CD8-positive, alpha-beta memory T cell (primary cell): ENCODE measurements at regions not wholly inside any gene's neighbourhood (a gene's known extent, or its start where the extent isn't known, plus 50 kb on each side); places are given as distances from the start of the nearest gene placed in this dataset.

ENCODE experiments used
- CTCF ChIA-PET: fragments of 350-600 bp; sonication (Branson Sonifier 250); formaldehyde crosslinking; loops from one replicate; lab custom pipeline; 2021; ENCODE audit warnings: antibody characterized with exemption; lab: Charles Lee
- POLR2A ChIA-PET: fragments of 350-600 bp; sonication (Branson Sonifier 250); formaldehyde crosslinking; loops from one replicate; lab custom pipeline; 2021; ENCODE audit warnings: antibody characterized with exemption; lab: Charles Lee
- DNase-seq, 5 donors: peaks; one replicate each; pipeline versions ENCODE4 v3.0.0 to v3.0.0-alpha.2; 2020 to 2022; ENCODE audit warnings: mixed read lengths in 1 of 5
- H3K27ac ChIP-seq: one replicate; pipeline ENCODE4 v1.7.0; 2013; ENCODE audit warnings: low read depth, mild to moderate bottlenecking, low read length, moderate library complexity
- H3K27me3 ChIP-seq: 2 replicates; pipeline ENCODE4 v1.7.0; 2013; ENCODE audit warnings: low read length, mild to moderate bottlenecking; ENCODE audit not compliant: insufficient read depth, poor library complexity, severe bottlenecking
- H3K36me3 ChIP-seq: 2 replicates; pipeline ENCODE4 v1.7.0; 2013; ENCODE audit warnings: mild to moderate bottlenecking, low read length, moderate library complexity; ENCODE audit not compliant: insufficient read depth
- H3K4me1 ChIP-seq: 2 replicates; pipeline ENCODE4 v1.7.0; 2013; ENCODE audit warnings: mild to moderate bottlenecking, low read length, moderate library complexity; ENCODE audit not compliant: insufficient read depth
- H3K4me3 ChIP-seq: 2 replicates; pipeline ENCODE4 v1.7.0; 2013; ENCODE audit warnings: mild to moderate bottlenecking, low read length
- H3K9me3 ChIP-seq: 2 replicates; pipeline ENCODE4 v1.7.0; 2013; ENCODE audit warnings: mild to moderate bottlenecking, low read length
- H3K27ac Mint-ChIP-seq, 8 donors: one replicate each; pipeline ENCODE4 v1.8.0; 2020 to 2021; ENCODE audit warnings: mixed read lengths in 8 of 8, mild to moderate bottlenecking in 6 of 8, inconsistent platforms in 3 of 8, moderate library complexity in 3 of 8
- H3K27me3 Mint-ChIP-seq, 2 donors: one replicate each; pipeline ENCODE4 v1.8.0; 2020 to 2021; ENCODE audit warnings: mixed read lengths in 2 of 2, mild to moderate bottlenecking in 1 of 2, moderate library complexity in 1 of 2
- H3K36me3 Mint-ChIP-seq, 3 donors: one replicate each; pipeline ENCODE4 v1.8.0; 2020 to 2021; ENCODE audit warnings: mixed read lengths in 3 of 3, inconsistent platforms in 1 of 3, mild to moderate bottlenecking in 1 of 3
- H3K4me1 Mint-ChIP-seq, 3 donors: one replicate each; pipeline ENCODE4 v1.8.0; 2020 to 2021; ENCODE audit warnings: mixed read lengths in 3 of 3, inconsistent platforms in 1 of 3, mild to moderate bottlenecking in 1 of 3
- H3K4me3 Mint-ChIP-seq, 7 donors: one replicate each; pipeline ENCODE4 v1.8.0; 2020 to 2021; ENCODE audit warnings: mixed read lengths in 7 of 7, mild to moderate bottlenecking in 6 of 7, moderate library complexity in 4 of 7, inconsistent platforms in 2 of 7
- H3K9me3 Mint-ChIP-seq, 5 donors: one replicate each; pipeline ENCODE4 v1.8.0; 2020 to 2022; ENCODE audit warnings: mixed read lengths in 5 of 5, mild to moderate bottlenecking in 3 of 5, moderate library complexity in 2 of 5, inconsistent platforms in 1 of 5

DNA sequence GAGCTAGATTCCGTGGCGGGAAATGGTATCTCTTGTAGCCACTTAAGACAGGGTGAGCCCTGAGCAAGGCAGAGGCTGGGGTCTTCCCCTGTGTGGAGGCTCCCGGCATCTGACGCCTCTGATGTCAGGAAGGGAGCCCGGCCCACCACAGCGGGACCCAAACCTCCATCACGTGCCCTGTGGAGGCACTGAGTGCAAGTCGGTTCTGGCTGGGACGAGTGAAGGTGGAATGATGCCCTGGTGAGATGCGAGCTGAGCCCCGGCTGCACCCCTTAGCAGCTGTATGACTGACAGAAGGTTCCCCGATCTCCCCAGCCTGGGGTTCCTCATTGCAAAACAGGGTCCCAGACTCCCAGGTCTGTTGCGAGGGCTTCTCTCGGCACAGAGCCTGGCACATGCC is 187.4 kb upstream of the TNRC6C start:
- H3K36me3 Mint-ChIP-seq = no peaks in the 10 kb centered on the region
- no peak overlapping the region for H3K4me3 Mint-ChIP-seq
- H3K9me3 Mint-ChIP-seq = no peaks in the 10 kb centered on the region
- CTCF ChIA-PET = interaction anchor here (1.0 to 4.5 kb wide), 4 partner anchors 47 to 243 kb away, joined by 3 to 28 read pairs (median 6); no protein-coding TSS in a partner anchor
- H3K27me3 ChIP-seq = no peaks in the 10 kb centered on the region
- no peak for DNase-seq
- peaks cover 8% of the 10 kb centered on the region for H3K4me1 ChIP-seq
- peak overlapping the region in 3 of 8 donors; percentile 26 to 77 (median 58) for H3K27ac Mint-ChIP-seq
- no peak overlapping the region for H3K27ac ChIP-seq
- POLR2A ChIA-PET = interaction anchor here (0.7 kb wide), 1 partner anchor 187 kb away, joined by 4 read pairs; no protein-coding TSS in a partner anchor
- peaks cover 0 to 7% of the 10 kb centered on the region in 2 donors for H3K27me3 Mint-ChIP-seq
- peaks cover 13 to 18% (median 14%) of the 10 kb centered on the region in 3 donors for H3K4me1 Mint-ChIP-seq
- H3K9me3 ChIP-seq = no peaks in the 10 kb centered on the region
- no peak overlapping the region for H3K4me3 ChIP-seq
- H3K36me3 ChIP-seq = no peaks in the 10 kb centered on the region

DNA sequence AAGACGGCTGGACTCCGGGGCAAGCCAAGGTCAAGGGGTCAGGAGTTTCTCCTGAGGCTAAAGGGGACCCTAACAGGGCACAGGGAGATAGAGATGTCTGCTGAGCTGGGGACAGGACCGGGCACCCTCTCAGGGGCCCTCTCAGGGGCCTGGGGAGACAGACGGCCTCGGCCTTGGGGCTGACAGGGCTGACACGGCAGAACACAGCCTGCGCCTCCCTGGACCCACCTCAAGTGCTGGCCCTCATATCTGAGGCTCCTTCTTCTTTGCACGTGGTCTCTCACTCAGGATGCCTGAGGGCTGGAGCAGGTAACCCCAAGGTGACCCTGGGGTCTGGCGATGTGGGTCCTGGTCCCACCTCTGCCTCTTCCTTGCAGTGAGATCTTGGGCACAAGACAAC is 186.9 kb upstream of the TNRC6C start:
- no peaks in the 10 kb centered on the region for H3K9me3 ChIP-seq
- Mint-ChIP-seq H3K4me3 (no peak overlapping the region), H3K9me3 (no peaks in the 10 kb centered on the region), H3K4me1 (peaks cover 13 to 18% (median 14%) of the 10 kb centered on the region in 3 donors), H3K27me3 (peaks cover 0 to 7% of the 10 kb centered on the region in 2 donors), H3K27ac (peak overlapping the region in 1 of 8 donors; percentile 77), H3K36me3 (no peaks in the 10 kb centered on the region)
- no peaks in the 10 kb centered on the region for H3K27me3 ChIP-seq
- H3K4me1 ChIP-seq = peaks cover 8% of the 10 kb centered on the region
- no peak overlapping the region for H3K27ac ChIP-seq
- no peak for DNase-seq
- ChIA-PET CTCF (interaction anchor here (0.8 to 4.5 kb wide), 6 partner anchors 11 to 242 kb away, joined by 3 to 28 read pairs (median 4); no protein-coding TSS in a partner anchor), POLR2A (interaction anchor here (0.7 kb wide), 1 partner anchor 187 kb away, joined by 4 read pairs; no protein-coding TSS in a partner anchor)
- no peaks in the 10 kb centered on the region for H3K36me3 ChIP-seq
- no peak overlapping the region for H3K4me3 ChIP-seq

- DNase-seq = no peak
- CTCF ChIA-PET = interaction anchor here (0.7 to 4.5 kb wide), 7 partner anchors 11 to 242 kb away, joined by 3 to 28 read pairs (median 3); no protein-coding TSS in a partner anchor
- Mint-ChIP-seq H3K4me3 (no peak overlapping the region), H3K27me3 (peaks cover 0 to 7% of the 10 kb centered on the region in 2 donors), H3K4me1 (peaks cover 13 to 18% (median 14%) of the 10 kb centered on the region in 3 donors), H3K36me3 (no peaks in the 10 kb centered on the region), H3K9me3 (no peaks in the 10 kb centered on the region), H3K27ac (peak overlapping the region in 3 of 8 donors; percentile 32 to 88 (median 81))
- no peak overlapping the region for H3K27ac ChIP-seq
- H3K36me3 ChIP-seq = no peaks in the 10 kb centered on the region
- H3K4me3 ChIP-seq = no peak overlapping the region
- POLR2A ChIA-PET = interaction anchor here (1.8 kb wide), 1 partner anchor 12 kb away, joined by 4 read pairs; no protein-coding TSS in a partner anchor
- no peaks in the 10 kb centered on the region for H3K9me3 ChIP-seq
- no peaks in the 10 kb centered on the region for H3K27me3 ChIP-seq
- H3K4me1 ChIP-seq = peaks cover 8% of the 10 kb centered on the region
Observed at GRCh38 chr17:77771998-77772397, 186.5 kb upstream of the TNRC6C start.

GRCh38 chr17:77772461-77772897 is 186.0 kb upstream of the TNRC6C start:
- no peaks in the 10 kb centered on the region for H3K9me3 Mint-ChIP-seq
- H3K27ac Mint-ChIP-seq = peak overlapping the region in 6 of 8 donors; percentile 32 to 96 (median 81)
- H3K4me1 Mint-ChIP-seq = peaks cover 13 to 18% (median 14%) of the 10 kb centered on the region in 3 donors
- peak; percentile 52 to 80 (median 59) for DNase-seq
- Histone ChIP-seq H3K27me3 (no peaks in the 10 kb centered on the region), H3K9me3 (no peaks in the 10 kb centered on the region), H3K36me3 (no peaks in the 10 kb centered on the region), H3K27ac (no peak overlapping the region), H3K4me1 (peaks cover 8% of the 10 kb centered on the region), H3K4me3 (no peak overlapping the region)
- H3K36me3 Mint-ChIP-seq = no peaks in the 10 kb centered on the region
- ChIA-PET CTCF (interaction anchor here (0.7 to 4.5 kb wide), 7 partner anchors 10 to 242 kb away, joined by 3 to 28 read pairs (median 3); no protein-coding TSS in a partner anchor), POLR2A (interaction anchor here (1.4 to 1.8 kb wide), 2 partner anchors 12 to 186 kb away, joined by 4 to 12 read pairs; partner anchors contain the start of gene TNRC6C)
- H3K27me3 Mint-ChIP-seq = peaks cover 0 to 5% of the 10 kb centered on the region in 2 donors
- peak overlapping the region in 5 of 7 donors; percentile 24 to 76 (median 41) for H3K4me3 Mint-ChIP-seq

- Mint-ChIP-seq H3K27me3 (peaks cover 0 to 5% of the 10 kb centered on the region in 2 donors), H3K27ac (peak overlapping the region; percentile 39 to 96 (median 74)), H3K9me3 (no peaks in the 10 kb centered on the region), H3K4me1 (peaks cover 14 to 19% (median 17%) of the 10 kb centered on the region in 3 donors), H3K4me3 (peak overlapping the region in 5 of 7 donors; percentile 40 to 76 (median 50)), H3K36me3 (no peaks in the 10 kb centered on the region)
- Histone ChIP-seq H3K36me3 (no peaks in the 10 kb centered on the region), H3K9me3 (no peaks in the 10 kb centered on the region), H3K4me1 (peaks cover 8% of the 10 kb centered on the region), H3K4me3 (no peak overlapping the region), H3K27me3 (no peaks in the 10 kb centered on the region), H3K27ac (no peak overlapping the region)
- DNase-seq = no peak
- ChIA-PET CTCF (interaction anchor here (0.9 to 4.5 kb wide), 5 partner anchors 32 to 241 kb away, joined by 3 to 28 read pairs (median 3); no protein-coding TSS in a partner anchor), POLR2A (interaction anchor here (1.0 to 1.8 kb wide), 3 partner anchors 11 to 188 kb away, joined by 4 to 12 read pairs (median 8); partner anchors contain the start of gene TNRC6C)
Observed at GRCh38 chr17:77772899-77773358, 185.6 kb upstream of the TNRC6C start.

GRCh38 chr17:77774182-77774581 is 184.3 kb upstream of the TNRC6C start:
- Mint-ChIP-seq H3K4me1 (peaks cover 16 to 22% (median 20%) of the 10 kb centered on the region in 3 donors), H3K27ac (peak overlapping the region in 1 of 8 donors; percentile 84), H3K4me3 (no peak overlapping the region), H3K36me3 (no peaks in the 10 kb centered on the region), H3K27me3 (peaks cover 0 to 5% of the 10 kb centered on the region in 2 donors), H3K9me3 (no peaks in the 10 kb centered on the region)
- H3K27ac ChIP-seq = no peak overlapping the region
- POLR2A ChIA-PET = no interaction called here
- no peak for DNase-seq
- H3K36me3 ChIP-seq = no peaks in the 10 kb centered on the region
- H3K27me3 ChIP-seq = no peaks in the 10 kb centered on the region
- CTCF ChIA-PET = interaction anchor here (0.9 to 4.5 kb wide), 3 partner anchors 184 to 240 kb away, joined by 3 to 28 read pairs (median 4); partner anchors contain the start of gene TNRC6C
- no peaks in the 10 kb centered on the region for H3K9me3 ChIP-seq
- H3K4me1 ChIP-seq = peaks cover 8% of the 10 kb centered on the region
- H3K4me3 ChIP-seq = no peak overlapping the region

DNA sequence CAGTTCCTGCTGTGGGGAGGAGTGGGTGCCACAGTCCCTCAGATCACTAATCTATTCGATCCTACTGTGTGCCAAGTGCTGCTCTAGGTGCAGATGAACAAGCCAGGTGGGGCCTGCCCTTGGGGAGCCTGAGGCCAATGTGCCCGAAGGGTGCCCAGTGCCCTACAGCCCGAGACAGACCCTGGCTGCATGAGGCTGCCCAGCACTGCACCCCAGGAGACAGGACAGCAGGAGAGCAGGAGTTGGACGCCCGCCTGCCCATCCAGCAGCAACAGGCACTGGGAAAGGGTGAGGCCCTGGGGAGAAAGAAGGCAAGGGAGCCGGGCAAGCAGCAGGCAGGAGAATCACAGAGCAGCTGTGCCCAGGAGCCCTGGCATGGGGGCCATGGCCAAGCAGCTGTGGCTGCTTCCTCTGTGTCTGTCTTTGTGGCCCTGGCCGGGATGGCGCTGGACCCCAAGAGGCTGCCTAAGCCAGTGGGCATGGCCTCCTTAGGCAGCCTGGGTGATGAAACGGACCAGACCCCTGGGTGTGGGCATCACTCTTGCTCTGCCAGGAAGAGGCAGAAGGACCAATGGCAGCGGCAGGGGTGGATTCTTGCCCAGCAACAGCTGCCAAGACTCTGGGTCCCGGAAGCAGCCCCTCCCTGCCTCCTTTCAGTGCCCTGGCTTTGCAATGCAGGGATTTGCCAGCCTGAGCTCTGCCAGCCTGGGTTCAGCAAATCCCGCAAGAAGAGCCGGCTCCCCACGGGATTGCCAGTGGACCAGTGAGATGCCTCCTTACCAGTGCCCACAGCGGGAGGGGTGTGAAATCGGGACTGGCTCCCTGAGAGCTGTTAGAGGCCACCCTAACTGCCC is 179.6 kb upstream of the TNRC6C start:
- no peak for DNase-seq
- H3K27me3 Mint-ChIP-seq = no peaks in the 10 kb centered on the region
- peaks cover 10 to 18% (median 13%) of the 10 kb centered on the region in 3 donors for H3K4me1 Mint-ChIP-seq
- ChIA-PET CTCF (interaction anchor here (1.2 kb wide), 1 partner anchor 234 kb away, joined by 3 read pairs; no protein-coding TSS in a partner anchor), POLR2A (no interaction called here)
- no peaks in the 10 kb centered on the region for H3K9me3 ChIP-seq
- no peak overlapping the region for H3K4me3 Mint-ChIP-seq
- no peaks in the 10 kb centered on the region for H3K27me3 ChIP-seq
- H3K27ac ChIP-seq = no peak overlapping the region
- H3K27ac Mint-ChIP-seq = peak overlapping the region in 3 of 8 donors; percentile 18 to 68 (median 29)
- H3K36me3 ChIP-seq = no peaks in the 10 kb centered on the region
- H3K4me1 ChIP-seq = peaks cover 11% of the 10 kb centered on the region
- H3K36me3 Mint-ChIP-seq = no peaks in the 10 kb centered on the region
- no peak overlapping the region for H3K4me3 ChIP-seq
- no peaks in the 10 kb centered on the region for H3K9me3 Mint-ChIP-seq
